ENCODE measurements at regions not wholly inside any gene's neighbourhood (a gene's known extent, or its start where the extent isn't known, plus 50 kb on each side); places are given as distances from the start of the nearest gene placed in this dataset.
"Not testable (repeated sequence)": the region's sequence is repeated elsewhere in the genome, so short reads cannot be mapped to it uniquely, and the experiment has no call there.

DNA sequence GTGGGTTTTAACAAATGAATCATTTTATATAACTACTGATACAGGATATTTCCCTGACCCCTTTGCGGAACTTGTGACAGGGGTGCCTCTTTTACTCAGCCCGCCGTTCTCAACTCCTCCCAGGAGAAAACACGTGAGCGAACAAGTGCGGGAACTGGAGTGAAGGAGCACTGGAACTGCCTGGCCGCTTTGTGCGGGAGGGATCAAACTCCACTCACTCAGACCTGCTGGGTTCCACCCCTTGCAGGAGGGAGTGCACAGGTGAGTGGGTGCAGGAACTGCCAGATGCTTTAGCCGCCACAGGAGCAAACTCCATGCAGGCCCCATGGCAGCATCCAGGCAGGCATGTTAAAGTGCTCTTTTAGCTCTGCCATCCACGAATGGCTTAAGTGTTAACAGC is 513.4 kb upstream of the GRM3 start:
- H3K36me3 ChIP-seq: no peaks in the 10 kb centered on the region
- intact Hi-C loops (cut with DNase I): no loop called here
- DNase-seq: no peak
- H3K4me3 ChIP-seq: no peak overlapping the region
- no peaks in the 10 kb centered on the region for H3K4me1 ChIP-seq
- no peak overlapping the region for H3K27ac ChIP-seq
- no peaks in the 10 kb centered on the region for H3K9me3 ChIP-seq
- TF ChIP-seq, protein P1, sequence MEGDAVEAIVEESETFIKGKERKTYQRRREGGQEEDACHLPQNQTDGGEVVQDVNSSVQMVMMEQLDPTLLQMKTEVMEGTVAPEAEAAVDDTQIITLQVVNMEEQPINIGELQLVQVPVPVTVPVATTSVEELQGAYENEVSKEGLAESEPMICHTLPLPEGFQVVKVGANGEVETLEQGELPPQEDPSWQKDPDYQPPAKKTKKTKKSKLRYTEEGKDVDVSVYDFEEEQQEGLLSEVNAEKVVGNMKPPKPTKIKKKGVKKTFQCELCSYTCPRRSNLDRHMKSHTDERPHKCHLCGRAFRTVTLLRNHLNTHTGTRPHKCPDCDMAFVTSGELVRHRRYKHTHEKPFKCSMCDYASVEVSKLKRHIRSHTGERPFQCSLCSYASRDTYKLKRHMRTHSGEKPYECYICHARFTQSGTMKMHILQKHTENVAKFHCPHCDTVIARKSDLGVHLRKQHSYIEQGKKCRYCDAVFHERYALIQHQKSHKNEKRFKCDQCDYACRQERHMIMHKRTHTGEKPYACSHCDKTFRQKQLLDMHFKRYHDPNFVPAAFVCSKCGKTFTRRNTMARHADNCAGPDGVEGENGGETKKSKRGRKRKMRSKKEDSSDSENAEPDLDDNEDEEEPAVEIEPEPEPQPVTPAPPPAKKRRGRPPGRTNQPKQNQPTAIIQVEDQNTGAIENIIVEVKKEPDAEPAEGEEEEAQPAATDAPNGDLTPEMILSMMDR (IDR thresholded peaks at IDR 0.05): no peak
- no peaks in the 10 kb centered on the region for H3K27me3 ChIP-seq
- no peak for ATAC-seq

DNA sequence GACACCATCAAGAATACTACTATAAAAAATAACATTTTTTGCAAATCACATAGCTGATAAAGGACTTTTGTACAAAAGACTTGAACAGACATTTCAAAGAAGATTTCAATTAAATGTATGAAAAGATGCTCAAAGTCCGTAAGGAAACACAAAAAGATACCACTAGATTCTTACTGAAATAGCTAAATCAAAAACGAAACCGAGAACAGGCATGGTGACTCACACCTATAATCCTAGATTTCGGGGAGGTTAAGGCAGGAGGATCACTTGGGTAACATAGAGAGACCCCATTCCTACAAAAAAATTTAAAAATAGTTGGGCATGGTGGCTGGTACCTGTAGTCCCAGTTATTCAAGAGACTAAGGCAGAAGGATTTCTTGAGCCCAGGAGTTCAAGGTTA is 520.2 kb upstream of the GRM3 start:
- no peaks in the 10 kb centered on the region for H3K36me3 ChIP-seq
- DNase-seq: no peak
- intact Hi-C loops (cut with DNase I): no loop called here
- no peak for ATAC-seq
- H3K27ac ChIP-seq: no peak overlapping the region
- no peaks in the 10 kb centered on the region for H3K9me3 ChIP-seq
- H3K4me1 ChIP-seq: no peaks in the 10 kb centered on the region
- H3K27me3 ChIP-seq: no peaks in the 10 kb centered on the region
- no peak overlapping the region for H3K4me3 ChIP-seq
- TF ChIP-seq, protein P1 (IDR thresholded peaks at IDR 0.05): no peak

DNA sequence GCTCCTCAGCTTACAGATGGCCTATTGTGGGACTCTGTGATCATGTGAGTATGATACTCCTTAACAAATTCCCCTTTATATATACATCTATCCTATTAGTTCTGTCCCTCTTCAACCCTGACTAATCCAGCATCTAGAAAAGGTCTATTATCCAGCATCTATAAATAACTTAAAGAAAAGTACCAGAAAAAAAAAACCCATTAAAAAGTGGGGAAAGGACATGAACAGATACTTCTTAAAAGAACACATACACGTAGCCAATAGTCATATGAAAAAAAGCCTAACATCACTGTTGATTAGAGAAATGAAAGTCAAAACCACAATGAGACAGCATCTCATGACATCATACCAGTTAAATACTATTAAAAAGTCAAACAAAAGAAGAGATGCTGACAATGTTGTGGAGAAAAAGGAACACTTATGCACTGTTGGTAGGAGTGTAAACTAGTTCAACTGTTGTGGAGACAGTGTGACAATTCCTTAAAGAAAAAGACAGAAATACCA is 549.5 kb upstream of the GRM3 start:
- TF ChIP-seq, protein P1 (IDR thresholded peaks at IDR 0.05): no peak
- Histone ChIP-seq H3K9me3 (peaks cover 5% of the 10 kb centered on the region), H3K27me3 (no peaks in the 10 kb centered on the region), H3K4me3 (no peak overlapping the region), H3K27ac (no peak overlapping the region), H3K36me3 (no peaks in the 10 kb centered on the region), H3K4me1 (no peaks in the 10 kb centered on the region)
- DNase-seq: no peak
- intact Hi-C loops (cut with DNase I): no loop called here
- no peak for ATAC-seq

DNA sequence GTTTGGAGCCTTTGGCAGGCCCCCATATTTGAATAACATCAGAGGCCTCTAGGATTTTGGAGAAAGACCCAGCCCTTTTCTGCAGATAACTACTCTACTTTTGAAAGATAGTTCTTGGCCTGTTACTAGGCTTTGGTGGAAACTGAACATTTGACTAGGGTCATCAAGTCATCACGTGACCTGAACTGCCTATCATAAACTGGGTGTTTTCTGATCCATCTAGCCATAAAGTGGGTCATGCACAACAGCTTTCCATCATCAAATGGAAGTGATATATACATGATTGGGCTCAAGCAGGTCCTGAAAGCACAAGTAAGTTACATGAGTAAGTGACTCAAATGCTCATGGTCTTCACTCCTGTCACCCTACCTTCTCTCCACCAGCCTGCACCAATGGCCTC is 552.3 kb upstream of the GRM3 start:
- TF ChIP-seq, protein P1 (IDR thresholded peaks at IDR 0.05): no peak
- intact Hi-C loops (cut with DNase I): no loop called here
- Histone ChIP-seq H3K4me1 (no peaks in the 10 kb centered on the region), H3K27me3 (no peaks in the 10 kb centered on the region), H3K27ac (no peak overlapping the region), H3K4me3 (no peak overlapping the region), H3K36me3 (no peaks in the 10 kb centered on the region), H3K9me3 (peaks cover 5% of the 10 kb centered on the region)
- ATAC-seq (no peak), DNase-seq (no peak)

DNA sequence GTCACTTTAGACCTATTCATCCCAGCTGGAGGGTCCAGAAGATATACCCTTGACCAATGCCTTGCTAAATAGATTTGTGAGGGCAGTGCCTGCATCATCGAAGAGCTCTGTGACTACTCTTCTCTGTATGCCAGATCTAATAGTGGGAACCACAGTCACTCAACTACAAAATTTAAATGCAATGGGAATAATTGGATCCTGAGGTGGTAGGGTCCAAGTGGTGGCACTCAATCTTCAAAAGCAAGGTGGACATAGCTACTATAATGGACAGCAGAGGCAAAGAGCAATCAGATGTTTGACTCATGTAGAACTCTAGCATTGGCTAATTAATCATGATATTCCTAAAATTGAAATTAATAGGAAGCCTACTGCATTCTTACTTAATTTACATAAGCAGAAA is 554.3 kb upstream of the GRM3 start:
- Histone ChIP-seq H3K9me3 (peaks cover 5% of the 10 kb centered on the region), H3K4me1 (no peaks in the 10 kb centered on the region), H3K4me3 (no peak overlapping the region), H3K27me3 (no peaks in the 10 kb centered on the region), H3K36me3 (no peaks in the 10 kb centered on the region), H3K27ac (no peak overlapping the region)
- TF ChIP-seq, protein P1 (IDR thresholded peaks at IDR 0.05): no peak
- no peak for DNase-seq
- intact Hi-C loops (cut with DNase I): no loop called here
- no peak for ATAC-seq

DNA sequence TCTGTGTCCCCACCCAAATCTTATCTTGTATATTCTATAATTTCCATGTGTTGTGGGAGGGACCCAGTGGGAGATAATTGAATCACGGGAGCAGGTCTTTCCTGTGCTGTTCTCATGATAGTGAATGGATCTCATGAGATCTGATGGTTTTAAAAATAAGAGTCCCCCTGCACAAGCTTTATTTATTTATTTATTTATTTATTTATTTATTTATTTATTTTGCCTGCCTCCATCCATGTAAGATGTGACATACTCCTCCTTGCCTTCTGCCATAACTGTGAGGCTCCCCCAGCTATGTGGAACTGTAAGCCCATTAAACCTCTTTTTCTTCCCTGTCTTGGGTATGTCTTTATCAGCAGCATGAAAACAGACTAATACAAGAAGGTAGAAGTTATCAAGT is 579.1 kb upstream of the GRM3 start:
- DNase-seq; H3K36me3 ChIP-seq; H3K9me3 ChIP-seq; H3K27me3 ChIP-seq; ATAC-seq; H3K27ac ChIP-seq; H3K4me3 ChIP-seq; intact Hi-C loops (cut with DNase I); H3K4me1 ChIP-seq: not testable (repeated sequence)

Measured in upper lobe of right lung (tissue), 1 donor.